ENCODE measurements at regions not wholly inside any gene's neighbourhood (a gene's known extent, or its start where the extent isn't known, plus 50 kb on each side); places are given as distances from the start of the nearest gene placed in this dataset.

DNA sequence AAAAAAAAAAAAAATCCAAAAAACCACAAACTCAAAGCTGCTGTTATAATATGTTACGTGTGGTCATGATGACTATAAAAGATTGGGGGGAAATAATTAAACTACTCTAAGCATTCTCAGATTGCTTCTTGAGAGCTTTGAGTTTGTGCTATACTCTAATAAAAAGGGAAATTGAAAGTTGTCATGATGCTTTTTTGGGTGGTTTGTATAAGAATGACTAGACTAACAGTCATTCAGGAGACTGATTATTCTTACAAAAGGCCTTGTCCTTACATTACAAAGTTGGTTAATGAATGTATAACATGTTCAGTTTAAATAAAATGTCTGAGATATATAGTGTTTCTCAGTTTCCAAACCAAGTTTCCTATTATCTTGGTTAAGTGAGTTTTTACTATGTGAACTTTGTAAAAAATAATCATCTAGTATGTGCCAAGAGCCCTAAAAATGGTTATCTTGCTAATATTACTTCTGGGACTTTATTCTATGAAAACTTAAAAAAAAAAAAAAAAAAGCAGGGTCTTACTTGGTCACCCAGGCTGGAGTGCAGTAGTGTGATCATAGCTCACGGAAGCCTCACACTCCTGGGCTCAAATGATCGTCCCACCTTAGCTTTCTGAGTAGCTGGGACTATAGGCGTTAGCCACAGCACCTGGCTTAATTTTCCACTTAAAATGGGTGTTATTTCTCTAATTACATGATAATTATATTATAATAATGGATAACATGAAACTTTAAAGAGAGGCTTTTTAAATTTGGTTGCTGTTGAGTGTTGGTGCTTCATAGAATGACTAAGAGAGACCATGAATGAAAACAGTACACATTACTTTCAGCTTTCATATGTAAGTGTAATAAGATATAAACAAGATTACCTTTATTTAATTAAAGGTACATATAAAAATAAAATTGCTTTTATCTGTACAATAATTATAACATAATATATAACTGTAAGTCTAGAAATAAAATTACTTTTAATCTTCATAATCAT lies 459.6 kb upstream of the RGS6 start:
- Histone ChIP-seq H3K9me3 (no peaks in the 10 kb centered on the region), H3K27me3 (no peaks in the 10 kb centered on the region), H3K27ac (no peak overlapping the region), H3K4me1 (no peaks in the 10 kb centered on the region), H3K36me3 (no peaks in the 10 kb centered on the region), H3K4me3 (no peak overlapping the region)
- 93 to 94% methylated on average over 4 of the region's 4 CpGs for WGBS, 2 donors
- TF ChIP-seq, protein P1, sequence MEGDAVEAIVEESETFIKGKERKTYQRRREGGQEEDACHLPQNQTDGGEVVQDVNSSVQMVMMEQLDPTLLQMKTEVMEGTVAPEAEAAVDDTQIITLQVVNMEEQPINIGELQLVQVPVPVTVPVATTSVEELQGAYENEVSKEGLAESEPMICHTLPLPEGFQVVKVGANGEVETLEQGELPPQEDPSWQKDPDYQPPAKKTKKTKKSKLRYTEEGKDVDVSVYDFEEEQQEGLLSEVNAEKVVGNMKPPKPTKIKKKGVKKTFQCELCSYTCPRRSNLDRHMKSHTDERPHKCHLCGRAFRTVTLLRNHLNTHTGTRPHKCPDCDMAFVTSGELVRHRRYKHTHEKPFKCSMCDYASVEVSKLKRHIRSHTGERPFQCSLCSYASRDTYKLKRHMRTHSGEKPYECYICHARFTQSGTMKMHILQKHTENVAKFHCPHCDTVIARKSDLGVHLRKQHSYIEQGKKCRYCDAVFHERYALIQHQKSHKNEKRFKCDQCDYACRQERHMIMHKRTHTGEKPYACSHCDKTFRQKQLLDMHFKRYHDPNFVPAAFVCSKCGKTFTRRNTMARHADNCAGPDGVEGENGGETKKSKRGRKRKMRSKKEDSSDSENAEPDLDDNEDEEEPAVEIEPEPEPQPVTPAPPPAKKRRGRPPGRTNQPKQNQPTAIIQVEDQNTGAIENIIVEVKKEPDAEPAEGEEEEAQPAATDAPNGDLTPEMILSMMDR (IDR thresholded peaks at IDR 0.05), result no peak
- no peak for ATAC-seq
- DNase-seq, result no peak
- intact Hi-C loops (cut with DNase I), result no loop called here
- FAIRE-seq, result peak; percentile 86

DNA sequence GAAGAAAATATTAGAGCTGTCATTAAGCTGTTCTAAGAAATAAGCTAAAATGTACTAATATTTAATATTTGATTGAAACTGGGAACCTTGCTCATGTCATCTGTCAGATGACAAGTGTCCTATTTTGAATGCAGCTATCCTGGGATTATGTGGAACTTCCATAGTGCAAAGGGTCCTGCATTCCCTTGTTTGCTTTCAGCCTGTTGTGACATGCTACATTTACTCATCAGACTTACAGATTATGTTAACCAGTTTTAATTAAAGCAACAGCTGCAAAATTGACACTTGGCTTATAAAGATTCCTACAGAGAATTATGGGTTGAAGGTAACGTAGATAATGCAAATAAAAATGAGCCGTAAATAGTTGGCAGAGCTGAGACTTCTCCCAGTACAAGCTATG lies 458.4 kb upstream of the RGS6 start:
- DNase-seq, result no peak
- Histone ChIP-seq H3K9me3 (no peaks in the 10 kb centered on the region), H3K36me3 (no peaks in the 10 kb centered on the region), H3K4me3 (no peak overlapping the region), H3K4me1 (no peaks in the 10 kb centered on the region), H3K27ac (no peak overlapping the region), H3K27me3 (no peaks in the 10 kb centered on the region)
- no peak for ATAC-seq
- no peak for FAIRE-seq
- TF ChIP-seq, protein P1 (IDR thresholded peaks at IDR 0.05), result no peak
- intact Hi-C loops (cut with DNase I), result no loop called here
- 85 to 87% methylated on average over 2 of the region's 2 CpGs for WGBS, 2 donors

DNA sequence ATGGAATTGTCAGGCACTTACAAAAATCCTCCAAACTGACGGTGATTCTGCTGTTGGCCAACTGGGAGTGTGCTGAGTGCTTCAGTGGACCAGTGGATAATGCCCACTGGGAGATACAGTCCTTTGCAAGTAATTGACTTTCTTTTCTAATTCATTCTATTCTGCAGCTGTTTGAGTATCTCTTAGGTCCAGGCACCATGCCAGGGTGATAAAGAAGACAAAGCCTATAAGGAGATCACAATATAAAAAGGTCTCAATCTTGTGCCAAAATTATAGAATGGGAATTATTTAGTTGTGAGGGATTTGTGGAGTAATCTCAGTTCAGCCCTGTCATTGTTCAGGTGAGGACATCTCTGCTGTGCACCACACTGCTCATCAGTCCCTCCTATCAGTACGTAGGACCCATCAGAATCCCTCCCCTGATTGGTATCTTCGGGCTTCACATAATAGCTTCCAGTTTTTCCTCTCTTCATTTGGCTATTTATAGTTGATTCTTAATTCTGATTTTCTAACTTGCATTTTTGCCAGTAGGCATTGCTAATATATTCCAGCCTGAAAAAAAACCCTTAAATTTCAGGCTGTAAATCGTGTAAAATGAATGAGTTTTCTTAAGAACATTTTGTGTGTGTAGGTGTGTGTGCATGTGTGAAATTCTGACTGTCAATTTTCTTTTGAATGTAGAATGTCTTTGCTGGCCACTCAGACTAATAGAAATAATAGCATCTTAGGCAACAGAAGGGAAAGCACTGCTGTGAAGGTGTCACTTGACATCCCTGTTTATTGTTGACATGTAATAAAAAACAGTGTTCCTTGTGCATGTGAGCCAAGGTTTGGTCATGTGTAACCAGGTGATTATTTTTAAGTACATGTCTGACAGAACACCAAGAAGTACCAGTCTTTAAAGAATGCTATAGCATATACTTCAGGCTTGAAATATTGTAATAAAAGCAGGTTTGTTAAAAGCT lies 457.6 kb upstream of the RGS6 start:
- intact Hi-C loops (cut with DNase I), result no loop called here
- Histone ChIP-seq H3K4me3 (no peak overlapping the region), H3K4me1 (no peaks in the 10 kb centered on the region), H3K9me3 (no peaks in the 10 kb centered on the region), H3K36me3 (no peaks in the 10 kb centered on the region), H3K27me3 (no peaks in the 10 kb centered on the region), H3K27ac (no peak overlapping the region)
- WGBS, 2 donors, result 80 to 82% methylated on average over 4 of the region's 4 CpGs
- ATAC-seq, result no peak
- FAIRE-seq, result no peak
- DNase-seq, result no peak
- TF ChIP-seq, protein P1 (IDR thresholded peaks at IDR 0.05), result no peak

DNA sequence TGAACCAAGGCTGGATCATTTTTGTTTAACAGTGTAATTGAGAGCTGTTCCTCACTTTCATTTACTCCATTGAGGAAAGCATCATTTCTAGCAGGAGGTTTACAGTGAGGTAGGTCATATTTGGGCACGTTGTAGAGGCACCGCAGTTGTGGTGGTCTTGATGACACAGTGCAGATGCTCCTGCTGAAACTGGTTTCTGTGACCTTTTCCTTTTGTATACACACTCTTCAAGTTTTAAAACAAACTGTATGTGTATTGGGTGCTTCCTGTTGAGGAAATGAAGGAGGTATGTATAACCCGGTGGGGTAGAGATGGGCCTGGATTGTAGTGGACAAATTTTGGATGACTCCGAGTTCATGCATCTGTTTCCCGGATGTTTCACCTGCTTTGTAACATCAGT lies 456.3 kb upstream of the RGS6 start:
- Histone ChIP-seq H3K27ac (no peak overlapping the region), H3K9me3 (no peaks in the 10 kb centered on the region), H3K4me1 (no peaks in the 10 kb centered on the region), H3K27me3 (no peaks in the 10 kb centered on the region), H3K36me3 (no peaks in the 10 kb centered on the region), H3K4me3 (no peak overlapping the region)
- no peak for ATAC-seq
- FAIRE-seq, result no peak
- DNase-seq, result no peak
- 81 to 82% methylated on average over 5 of the region's 5 CpGs for WGBS, 2 donors
- TF ChIP-seq, protein P1 (IDR thresholded peaks at IDR 0.05), result no peak
- intact Hi-C loops (cut with DNase I), result no loop called here
